Retinal pigment epithelial cell (primary cell): ENCODE measurements at regions not wholly inside any gene's neighbourhood (a gene's known extent, or its start where the extent isn't known, plus 50 kb on each side); places are given as distances from the start of the nearest gene placed in this dataset.

Experiments
- DNase-seq: peaks from one replicate; pipeline ENCODE4 v3.0.0-alpha.2; 2010; ENCODE audit warnings: low read depth
- H3K4me3 ChIP-seq: 2 replicates; pipeline ENCODE4 v1.5.1; 2011; ENCODE audit warnings: mild to moderate bottlenecking, low read length, control low read depth, moderate library complexity
- TF ChIP-seq, protein P1 (sequence below): conservative IDR thresholded peaks from 2 replicates; pipeline ENCODE4 v1.5.1; 2011; ENCODE audit warnings: low read depth, low read length, control low read depth, inconsistent platforms

DNA sequence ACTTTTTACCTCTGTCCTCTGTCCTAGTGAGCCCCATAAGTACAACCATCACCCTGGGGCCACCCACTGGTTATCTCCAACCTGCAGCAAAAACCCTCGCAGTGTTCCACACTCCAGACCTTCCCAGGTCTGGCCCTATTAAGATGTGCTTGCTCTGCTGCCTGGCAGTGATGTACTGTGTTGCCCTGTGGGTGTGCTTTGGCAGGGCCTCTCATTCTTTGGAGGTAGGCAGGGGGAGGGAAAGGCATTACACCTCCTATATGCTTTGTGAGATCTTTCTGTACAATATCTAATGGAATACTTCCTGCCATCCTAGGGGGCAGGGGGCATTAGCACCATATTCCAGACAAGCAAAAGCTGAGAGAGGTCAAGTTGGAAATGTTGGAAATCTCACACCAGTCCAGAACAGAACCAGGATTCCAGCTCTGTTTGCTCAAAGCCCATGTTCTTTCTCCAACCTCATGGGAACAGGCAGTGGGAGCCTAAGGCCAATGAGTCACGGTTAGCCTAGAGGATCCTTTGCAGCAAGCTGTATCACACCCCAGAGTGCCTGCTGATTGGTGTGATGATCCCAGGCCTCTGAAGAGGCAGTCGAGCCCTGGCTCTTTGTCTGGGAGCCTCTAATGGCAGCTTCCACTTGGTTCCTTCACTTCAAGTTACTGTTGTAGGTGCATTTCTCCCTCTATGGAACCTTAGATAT is 59.7 kb upstream of the UBL3 start:
- no peak for DNase-seq
- no peak overlapping the region for H3K4me3 ChIP-seq
- TF ChIP-seq, protein P1, sequence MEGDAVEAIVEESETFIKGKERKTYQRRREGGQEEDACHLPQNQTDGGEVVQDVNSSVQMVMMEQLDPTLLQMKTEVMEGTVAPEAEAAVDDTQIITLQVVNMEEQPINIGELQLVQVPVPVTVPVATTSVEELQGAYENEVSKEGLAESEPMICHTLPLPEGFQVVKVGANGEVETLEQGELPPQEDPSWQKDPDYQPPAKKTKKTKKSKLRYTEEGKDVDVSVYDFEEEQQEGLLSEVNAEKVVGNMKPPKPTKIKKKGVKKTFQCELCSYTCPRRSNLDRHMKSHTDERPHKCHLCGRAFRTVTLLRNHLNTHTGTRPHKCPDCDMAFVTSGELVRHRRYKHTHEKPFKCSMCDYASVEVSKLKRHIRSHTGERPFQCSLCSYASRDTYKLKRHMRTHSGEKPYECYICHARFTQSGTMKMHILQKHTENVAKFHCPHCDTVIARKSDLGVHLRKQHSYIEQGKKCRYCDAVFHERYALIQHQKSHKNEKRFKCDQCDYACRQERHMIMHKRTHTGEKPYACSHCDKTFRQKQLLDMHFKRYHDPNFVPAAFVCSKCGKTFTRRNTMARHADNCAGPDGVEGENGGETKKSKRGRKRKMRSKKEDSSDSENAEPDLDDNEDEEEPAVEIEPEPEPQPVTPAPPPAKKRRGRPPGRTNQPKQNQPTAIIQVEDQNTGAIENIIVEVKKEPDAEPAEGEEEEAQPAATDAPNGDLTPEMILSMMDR = no peak

DNA sequence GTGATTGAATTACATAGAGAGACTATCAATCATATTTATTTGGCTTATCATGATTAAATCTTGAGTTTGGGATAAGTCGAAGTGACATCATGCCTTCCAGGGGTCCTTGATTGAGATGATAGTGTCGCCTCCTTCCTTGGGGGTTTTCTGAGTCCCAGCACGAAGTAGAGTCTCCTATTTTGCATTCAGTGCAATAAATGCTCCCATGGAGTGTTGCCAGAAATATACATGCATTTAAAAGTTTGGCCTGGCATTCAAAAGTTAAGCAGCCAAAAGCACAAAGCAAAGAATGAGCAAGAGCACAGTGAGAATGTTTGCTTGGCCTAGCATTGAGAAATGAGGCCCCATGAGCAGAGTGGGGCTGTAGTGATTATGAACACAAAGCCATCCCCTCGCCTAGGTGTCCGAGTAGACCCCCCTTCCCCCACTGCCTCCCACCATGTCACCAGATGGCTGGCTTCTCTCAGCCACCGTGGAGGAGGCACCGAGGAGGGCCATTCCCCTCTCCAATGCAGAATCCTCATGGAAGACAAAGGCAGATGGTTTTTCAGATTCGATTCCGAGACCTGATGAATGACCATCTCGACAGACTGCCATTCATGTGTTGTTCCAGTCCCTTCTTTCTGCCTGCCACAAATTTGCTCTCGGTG is 58.8 kb upstream of the UBL3 start:
- TF ChIP-seq, protein P1 = no peak
- DNase-seq = no peak
- no peak overlapping the region for H3K4me3 ChIP-seq

DNA sequence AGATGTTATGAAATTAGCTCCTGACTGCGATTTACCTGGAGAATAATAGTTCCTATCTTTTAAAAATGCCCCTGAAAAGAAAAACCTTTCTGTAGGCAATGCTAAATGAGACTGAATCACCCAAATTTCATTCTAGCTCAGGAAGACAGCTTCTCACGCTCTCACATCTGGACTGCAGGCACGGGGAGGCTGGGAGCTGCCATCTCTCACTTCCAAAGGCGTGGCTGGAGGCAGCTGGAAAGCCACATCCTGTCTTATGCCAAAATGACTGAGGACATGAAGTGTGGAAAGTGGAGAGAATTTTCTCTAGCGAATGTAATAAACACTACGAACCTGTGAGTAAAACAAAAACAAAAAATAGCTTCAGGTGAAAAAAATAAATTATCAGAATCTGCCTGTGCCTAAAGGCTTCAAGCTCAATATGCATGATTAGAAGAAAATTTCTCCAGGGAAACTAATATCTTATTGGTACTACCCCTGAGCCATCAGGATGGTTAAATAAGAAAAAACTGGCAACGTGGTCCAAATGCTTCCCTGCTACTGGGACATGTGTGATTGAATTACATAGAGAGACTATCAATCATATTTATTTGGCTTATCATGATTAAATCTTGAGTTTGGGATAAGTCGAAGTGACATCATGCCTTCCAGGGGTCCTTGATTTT is 58.1 kb upstream of the UBL3 start:
- TF ChIP-seq, protein P1 = no peak
- DNase-seq = no peak
- no peak overlapping the region for H3K4me3 ChIP-seq

DNA sequence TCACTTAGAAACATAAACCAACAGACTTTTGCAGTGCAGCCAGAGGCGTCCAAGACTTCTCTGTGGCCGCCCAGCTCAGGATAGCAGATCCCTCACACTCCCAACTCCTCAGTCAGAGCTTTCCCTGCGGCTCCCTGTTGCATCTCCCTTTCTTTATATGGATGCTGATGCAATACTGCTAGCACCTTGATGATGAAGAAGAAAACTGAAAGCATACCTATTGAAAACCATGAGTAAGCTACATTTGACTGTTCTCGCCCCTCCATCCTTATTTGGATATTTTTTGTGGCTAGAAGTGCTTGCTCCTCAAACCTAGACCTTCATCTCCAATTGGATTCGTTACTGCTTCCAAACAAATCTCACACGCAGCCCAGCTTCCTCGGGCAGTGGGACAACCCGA is 57.3 kb upstream of the UBL3 start:
- no peak for DNase-seq
- TF ChIP-seq, protein P1 = no peak
- H3K4me3 ChIP-seq = no peak overlapping the region

DNA sequence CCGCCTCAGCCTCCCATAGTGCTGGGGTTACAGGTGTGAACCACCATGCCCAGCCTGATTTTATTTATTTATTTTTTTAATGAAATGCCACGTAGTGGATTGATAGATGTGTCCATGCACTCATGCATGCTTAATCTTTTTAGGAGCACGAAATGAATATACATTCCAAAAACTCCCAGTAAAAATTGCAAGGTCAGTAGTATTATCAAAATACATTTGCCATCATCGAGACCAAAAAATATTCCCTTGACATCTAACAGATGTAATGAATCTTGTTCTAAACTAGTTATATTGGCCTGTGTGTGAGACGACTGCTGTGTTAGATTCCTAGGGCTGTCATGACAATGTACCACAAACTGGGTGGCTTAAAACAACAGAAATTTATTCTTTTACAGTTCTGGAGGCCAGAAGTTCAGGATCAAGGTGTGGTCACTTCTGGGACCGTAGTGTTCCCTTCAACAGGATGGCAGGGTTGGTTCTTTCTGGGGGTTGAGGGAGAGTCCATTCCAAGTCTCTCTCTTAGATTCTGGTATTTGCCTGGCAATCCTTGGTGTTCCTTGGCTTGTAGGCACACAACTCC is 56.1 kb upstream of the UBL3 start:
- DNase-seq = no peak
- no peak overlapping the region for H3K4me3 ChIP-seq
- TF ChIP-seq, protein P1 = no peak

DNA sequence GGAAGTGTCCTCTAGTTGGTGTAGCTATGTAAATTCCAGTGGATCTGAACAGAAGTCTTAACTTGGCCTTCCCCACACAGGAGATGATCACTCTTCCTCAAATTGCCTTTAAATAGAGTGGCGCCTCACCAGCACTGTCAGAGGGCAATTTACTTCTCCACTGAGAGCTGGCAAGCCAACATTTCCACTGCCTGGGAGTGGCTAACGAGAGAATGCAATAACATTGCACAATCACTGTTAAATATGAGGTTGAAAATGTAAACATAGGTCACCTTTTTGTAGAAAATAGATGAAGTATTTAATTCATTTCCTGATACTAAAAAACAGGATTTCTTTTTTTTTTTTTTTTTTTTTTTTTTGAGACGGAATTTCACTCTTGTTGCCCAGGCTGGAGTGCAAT is 55.4 kb upstream of the UBL3 start:
- no peak for DNase-seq
- TF ChIP-seq, protein P1 = no peak
- no peak overlapping the region for H3K4me3 ChIP-seq
